H1 (cell line): ENCODE measurements at regions not wholly inside any gene's neighbourhood (a gene's known extent, or its start where the extent isn't known, plus 50 kb on each side); places are given as distances from the start of the nearest gene placed in this dataset.

Source experiments
- CTCF ChIP-seq, 3 experiments: IDR thresholded peaks; 1 replicate in 2 of 3; 2 replicates in 1 of 3; pipeline versions ENCODE4 v1.5.1 to v1.6.1; 2011; ENCODE audit warnings: low read length in 3 of 3, mild to moderate bottlenecking in 3 of 3, inconsistent platforms in 2 of 3, low read depth in 1 of 3, moderate library complexity in 1 of 3; ENCODE audit not compliant: insufficient read depth in 1 of 3; ENCODE audit errors: control extremely low read depth in 1 of 3
- EGR1 ChIP-seq: IDR thresholded peaks from 2 replicates; pipeline ENCODE4 v1.6.1; 2011; ENCODE audit warnings: low read depth, low read length, borderline replicate concordance
- POLR2A ChIP-seq, 2 experiments: IDR thresholded peaks; 1 replicate in 1 of 2; 2 replicates in 1 of 2; pipeline ENCODE4 v1.6.1; 2011; ENCODE audit warnings: low read depth in 2 of 2, low read length in 2 of 2, mild to moderate bottlenecking in 2 of 2; ENCODE audit errors: control extremely low read depth in 1 of 2
- RXRA ChIP-seq: IDR thresholded peaks from 2 replicates; pipeline ENCODE4 v1.6.1; 2011; ENCODE audit warnings: low read depth, mild to moderate bottlenecking, low read length, moderate library complexity; ENCODE audit not compliant: insufficient read depth
- SIN3A ChIP-seq, 2 experiments: IDR thresholded peaks in 1 of 2; conservative IDR thresholded peaks in 1 of 2; 2 replicates each; pipeline ENCODE4 v1.6.1; 2011 to 2012; ENCODE audit warnings: low read length in 2 of 2, improper control_type of control experiment in 1 of 2, low read depth in 1 of 2, mild to moderate bottlenecking in 1 of 2
- TF ChIP-seq, protein P1 (sequence below): IDR thresholded peaks from 2 replicates; pipeline ENCODE4 v1.6.1; 2011; ENCODE audit warnings: low read length, improper control_type of control experiment

GRCh38 chr14:98176892-98177291 lies 1095.1 kb downstream of the BCL11B start:
- TF ChIP-seq, protein P1, sequence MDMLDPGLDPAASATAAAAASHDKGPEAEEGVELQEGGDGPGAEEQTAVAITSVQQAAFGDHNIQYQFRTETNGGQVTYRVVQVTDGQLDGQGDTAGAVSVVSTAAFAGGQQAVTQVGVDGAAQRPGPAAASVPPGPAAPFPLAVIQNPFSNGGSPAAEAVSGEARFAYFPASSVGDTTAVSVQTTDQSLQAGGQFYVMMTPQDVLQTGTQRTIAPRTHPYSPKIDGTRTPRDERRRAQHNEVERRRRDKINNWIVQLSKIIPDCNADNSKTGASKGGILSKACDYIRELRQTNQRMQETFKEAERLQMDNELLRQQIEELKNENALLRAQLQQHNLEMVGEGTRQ = no peak
- TF ChIP-seq EGR1 = no peak
- TF ChIP-seq CTCF (IDR thresholded peaks at IDR 0.05; ENCODE audit: control extremely low read depth in 1 of 3, insufficient read depth in 1 of 3, low read depth in 1 of 3, low read length in 3 of 3) = no peak
- TF ChIP-seq SIN3A (conservative IDR thresholded peaks at IDR 0.05 in 1 of 2, IDR thresholded peaks at IDR 0.05 in 1 of 2; ENCODE audit: low read depth in 1 of 2, low read length in 2 of 2) = no peak
- TF ChIP-seq POLR2A (IDR thresholded peaks at IDR 0.05; ENCODE audit: control extremely low read depth in 1 of 2, low read depth in 2 of 2, low read length in 2 of 2) = no peak
- TF ChIP-seq RXRA = no peak
